Astrocyte of the cerebellum (primary cell): ENCODE measurements at regions not wholly inside any gene's neighbourhood (a gene's known extent, or its start where the extent isn't known, plus 50 kb on each side); places are given as distances from the start of the nearest gene placed in this dataset.

Experiments
- DNase-seq: peaks from one replicate; pipeline ENCODE4 v3.0.0-alpha.2; 2011; ENCODE audit warnings: low read depth
- H3K4me3 ChIP-seq: 2 replicates; pipeline ENCODE4 v1.5.1; 2011; ENCODE audit warnings: mild to moderate bottlenecking, low read depth, low read length, moderate library complexity
- in situ Hi-C: cut with HindIII; loops from 2 replicates; pipeline ENCODE4 v1.10.0; 2017; ENCODE audit warnings: low sequenced_read_pairs
- TF ChIP-seq, protein P1 (sequence below): IDR thresholded peaks from 2 replicates; pipeline ENCODE4 v1.5.1; 2012; ENCODE audit warnings: low read length, low read depth, moderate library complexity, mild to moderate bottlenecking; ENCODE audit errors: missing control alignments

DNA sequence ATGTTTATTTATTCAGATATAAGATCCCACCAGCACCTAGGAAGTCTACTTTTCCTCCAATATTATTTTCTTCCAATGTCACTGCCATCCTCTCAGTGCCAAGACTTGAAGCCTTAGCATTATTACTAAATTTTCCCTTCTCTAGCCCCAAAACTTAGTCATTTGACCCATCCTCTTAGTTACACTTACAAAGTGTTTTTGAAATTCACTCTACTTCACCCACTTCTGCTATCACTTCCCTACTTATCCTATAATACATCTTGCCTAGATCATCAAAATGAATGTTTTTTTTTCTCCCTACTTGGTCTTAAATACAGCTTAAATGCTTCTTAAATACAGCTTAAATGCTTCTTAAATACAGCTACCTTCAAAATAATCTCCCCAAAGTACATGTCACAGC, 376.6 kb downstream of the RSL24D1 start:
- in situ Hi-C loops, result no loop called here
- TF ChIP-seq, protein P1, sequence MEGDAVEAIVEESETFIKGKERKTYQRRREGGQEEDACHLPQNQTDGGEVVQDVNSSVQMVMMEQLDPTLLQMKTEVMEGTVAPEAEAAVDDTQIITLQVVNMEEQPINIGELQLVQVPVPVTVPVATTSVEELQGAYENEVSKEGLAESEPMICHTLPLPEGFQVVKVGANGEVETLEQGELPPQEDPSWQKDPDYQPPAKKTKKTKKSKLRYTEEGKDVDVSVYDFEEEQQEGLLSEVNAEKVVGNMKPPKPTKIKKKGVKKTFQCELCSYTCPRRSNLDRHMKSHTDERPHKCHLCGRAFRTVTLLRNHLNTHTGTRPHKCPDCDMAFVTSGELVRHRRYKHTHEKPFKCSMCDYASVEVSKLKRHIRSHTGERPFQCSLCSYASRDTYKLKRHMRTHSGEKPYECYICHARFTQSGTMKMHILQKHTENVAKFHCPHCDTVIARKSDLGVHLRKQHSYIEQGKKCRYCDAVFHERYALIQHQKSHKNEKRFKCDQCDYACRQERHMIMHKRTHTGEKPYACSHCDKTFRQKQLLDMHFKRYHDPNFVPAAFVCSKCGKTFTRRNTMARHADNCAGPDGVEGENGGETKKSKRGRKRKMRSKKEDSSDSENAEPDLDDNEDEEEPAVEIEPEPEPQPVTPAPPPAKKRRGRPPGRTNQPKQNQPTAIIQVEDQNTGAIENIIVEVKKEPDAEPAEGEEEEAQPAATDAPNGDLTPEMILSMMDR, result no peak
- no peak overlapping the region for H3K4me3 ChIP-seq
- no peak for DNase-seq

DNA sequence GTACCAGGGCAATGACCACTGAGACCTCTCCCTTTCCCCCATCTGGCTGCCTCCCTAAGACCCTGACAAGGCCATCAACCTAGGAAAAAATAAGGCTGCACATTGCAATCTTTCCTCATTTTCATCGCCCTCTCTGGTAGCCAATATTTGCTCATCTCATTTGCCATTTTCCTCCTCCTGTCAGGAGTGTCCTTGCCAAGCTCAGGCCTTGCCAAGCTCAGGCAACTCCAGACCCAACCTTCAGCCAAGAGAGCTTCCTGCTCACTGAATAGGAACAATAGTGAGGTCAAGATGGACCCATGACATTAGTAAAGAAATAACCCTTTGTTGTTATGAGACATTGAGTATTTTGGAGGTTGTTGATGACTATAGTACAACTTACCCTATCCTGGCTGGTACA, 380.3 kb downstream of the RSL24D1 start:
- no peak for DNase-seq
- TF ChIP-seq, protein P1, result no peak
- no peak overlapping the region for H3K4me3 ChIP-seq
- in situ Hi-C loops, result no loop called here

DNA sequence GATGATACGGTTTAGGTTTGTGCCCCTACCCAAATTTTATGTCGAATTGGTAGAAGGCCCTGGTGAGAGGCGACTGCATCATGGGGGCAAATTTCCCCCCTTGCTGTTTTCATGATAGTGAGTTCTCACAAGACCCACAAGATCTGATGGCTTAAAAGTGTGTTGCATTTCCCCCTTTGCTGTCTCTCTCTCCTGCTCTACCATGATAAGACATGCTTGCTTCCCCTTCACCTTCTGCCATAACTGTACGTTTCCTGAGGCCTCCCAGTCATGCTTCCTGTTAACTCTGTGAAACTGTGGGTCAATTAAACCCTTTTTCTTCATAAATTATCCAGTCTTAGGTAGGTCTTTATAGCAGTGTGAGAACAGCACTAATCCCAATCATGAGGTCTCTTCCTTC, 381.2 kb downstream of the RSL24D1 start:
- H3K4me3 ChIP-seq, result no peak overlapping the region
- TF ChIP-seq, protein P1, result no peak
- DNase-seq, result no peak
- in situ Hi-C loops, result no loop called here

DNA sequence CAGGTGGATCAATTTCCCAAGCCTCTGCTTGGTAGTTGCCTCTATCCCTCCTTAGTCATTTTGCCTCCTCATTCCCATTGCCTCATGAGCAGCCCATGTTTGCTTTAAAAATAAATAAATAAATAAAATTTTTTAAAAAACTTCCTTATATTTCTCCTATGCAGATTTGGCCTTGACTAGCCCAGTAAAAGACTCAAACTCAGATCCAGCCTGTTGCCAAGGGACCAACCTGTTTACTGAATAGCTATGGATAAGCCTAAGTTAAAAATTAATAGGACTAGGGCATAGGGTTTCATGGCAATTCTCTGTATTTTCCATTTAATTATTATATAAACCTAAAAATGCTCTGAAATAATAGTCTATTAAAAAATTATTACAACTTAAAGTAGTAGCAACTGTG, 384.4 kb downstream of the RSL24D1 start:
- H3K4me3 ChIP-seq, result no peak overlapping the region

DNA sequence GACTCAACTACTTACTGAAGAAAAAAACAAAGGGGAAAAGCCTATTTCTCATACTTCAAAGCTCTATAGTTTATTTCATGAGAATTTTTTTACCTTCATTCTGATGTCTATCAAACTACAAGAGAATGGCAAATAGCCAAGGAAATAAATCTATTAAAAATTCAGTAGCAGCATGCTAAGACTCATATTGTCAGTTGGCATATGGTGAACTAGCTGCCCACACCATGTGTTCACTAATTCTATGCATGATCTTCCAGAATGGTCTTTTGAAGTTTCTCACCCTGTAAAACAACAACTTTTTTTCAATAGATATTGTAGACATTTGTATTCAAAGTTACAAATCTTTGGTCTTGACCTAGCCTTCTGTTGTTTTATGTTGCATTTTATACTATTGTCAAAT, 386.2 kb downstream of the RSL24D1 start:
- no peak for DNase-seq

More for the DNA sequence above, 384.4 kb downstream of the RSL24D1 start:
- DNase-seq, result no peak
- in situ Hi-C loops, result no loop called here
- TF ChIP-seq, protein P1, result no peak

DNA sequence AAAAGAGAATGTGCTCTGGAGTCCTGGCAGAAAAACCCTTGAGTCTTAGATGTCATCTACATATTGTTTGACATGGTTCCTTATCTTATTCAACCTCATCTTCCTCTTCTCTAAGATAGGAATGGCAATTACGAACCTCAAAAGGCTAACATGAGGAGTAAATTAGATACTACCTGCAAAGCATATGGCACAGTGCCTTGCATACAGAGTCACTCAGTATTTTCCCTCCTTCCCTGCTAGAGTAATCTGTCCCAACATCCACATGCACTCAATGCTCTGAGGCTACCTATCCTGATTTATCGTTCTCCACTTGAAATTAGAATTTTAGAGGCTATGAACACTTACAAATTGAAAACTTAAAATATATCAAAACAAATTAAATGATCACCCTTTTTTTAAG, 386.7 kb downstream of the RSL24D1 start:
- TF ChIP-seq, protein P1, result no peak
- in situ Hi-C loops, result no loop called here
- H3K4me3 ChIP-seq, result no peak overlapping the region
- no peak for DNase-seq

More for the DNA sequence above, 386.2 kb downstream of the RSL24D1 start:
- H3K4me3 ChIP-seq, result no peak overlapping the region
- TF ChIP-seq, protein P1, result no peak
- in situ Hi-C loops, result no loop called here

DNA sequence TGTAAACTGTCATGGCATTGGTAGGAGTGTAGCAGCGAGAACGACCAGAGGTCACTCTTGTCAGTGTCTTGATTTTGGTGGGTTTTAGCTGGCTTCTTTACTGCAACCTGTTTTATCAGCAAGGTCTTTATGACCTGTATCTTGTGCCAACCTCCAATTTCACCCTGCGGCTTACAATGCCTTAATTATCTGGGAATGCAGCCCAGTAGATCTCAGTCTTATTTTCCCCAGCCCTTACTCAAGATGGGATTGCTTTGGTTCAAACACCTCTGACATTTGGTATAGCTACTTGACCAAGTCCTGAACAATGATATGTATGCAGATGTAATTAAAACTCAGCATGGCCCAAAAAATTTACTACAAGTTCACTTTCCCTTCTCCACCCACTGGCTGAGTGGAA, 388.4 kb downstream of the RSL24D1 start:
- in situ Hi-C loops, result no loop called here
- no peak for DNase-seq
- TF ChIP-seq, protein P1, result no peak
- H3K4me3 ChIP-seq, result no peak overlapping the region
